IMR-90 (cell line): ENCODE measurements at regions not wholly inside any gene's neighbourhood (a gene's known extent, or its start where the extent isn't known, plus 50 kb on each side); places are given as distances from the start of the nearest gene placed in this dataset.

ENCODE experiments used
- ATAC-seq: fragments of 200-7000 bp; cut with Tn5 transposase; 2 replicates; pipeline ENCODE4 v1.9.1; 2020; ENCODE audit warnings: low read depth, mild to moderate bottlenecking, moderate library complexity
- BruUV-seq: library from RNA; stranded (reverse); fragments of 400-500 nt; replicated peaks from 2 replicates; lab custom pipeline; 2021; lab: Mats Ljungman, UMichigan
- CTCF ChIA-PET: fragments of 300-600 bp; formaldehyde crosslinking; extraction: SDS; loops from one replicate; lab custom pipeline; 2021; ENCODE audit warnings: antibody characterized with exemption; lab: Yijun Ruan, JAX
- POLR2A ChIA-PET: fragments of 300-600 bp; sonication (Branson Sonifier 250); formaldehyde crosslinking; loops from one replicate; lab custom pipeline; 2022; ENCODE audit warnings: antibody characterized with exemption; ENCODE audit not compliant: unreplicated experiment; lab: Charles Lee
- DNase-seq: peaks from one replicate; pipeline ENCODE4 v3.0.0; 2013
- H2AFZ ChIP-seq: replicated peaks from 2 replicates; pipeline ENCODE3; 2013; ENCODE audit warnings: low read length, mild to moderate bottlenecking; ENCODE audit not compliant: poor library complexity
- H2AK5ac ChIP-seq: 2 replicates; pipeline ENCODE4 v1.6.1; 2013; ENCODE audit warnings: low read depth, low read length, inconsistent platforms
- H2AK9ac ChIP-seq: replicated peaks from 2 replicates; pipeline ENCODE3; 2013; ENCODE audit warnings: mild to moderate bottlenecking, low read depth, low read length, moderate library complexity; ENCODE audit not compliant: poor library complexity
- H2BK120ac ChIP-seq: 2 replicates; pipeline ENCODE4 v1.6.1; 2013; ENCODE audit warnings: low read depth, low read length, inconsistent platforms
- H2BK15ac ChIP-seq: 3 replicates; pipeline ENCODE4 v1.6.1; 2013; ENCODE audit warnings: low read depth, low read length, inconsistent platforms
- H2BK20ac ChIP-seq: 2 replicates; pipeline ENCODE4 v1.6.1; 2013; ENCODE audit warnings: low read depth, mild to moderate bottlenecking, inconsistent platforms, low read length, moderate library complexity
- H2BK5ac ChIP-seq: 2 replicates; pipeline ENCODE4 v1.6.1; 2013; ENCODE audit warnings: mild to moderate bottlenecking, low read depth, low read length, inconsistent platforms; ENCODE audit not compliant: poor library complexity, severe bottlenecking
- H3K14ac ChIP-seq: replicated peaks from 2 replicates; pipeline ENCODE4 v1.6.1; 2013; ENCODE audit warnings: low read depth, low read length, inconsistent platforms
- H3K18ac ChIP-seq: 2 replicates; pipeline ENCODE4 v1.6.1; 2013; ENCODE audit warnings: low read depth, low read length, control low read depth
- H3K23ac ChIP-seq: 2 replicates; pipeline ENCODE4 v1.6.1; 2013; ENCODE audit warnings: low read depth, low read length, inconsistent platforms
- H3K27ac ChIP-seq: 2 replicates; pipeline ENCODE4 v1.5.1; 2013; ENCODE audit warnings: mild to moderate bottlenecking, control low read depth, low read length; ENCODE audit not compliant: insufficient read depth
- H3K27me3 ChIP-seq: 2 replicates; pipeline ENCODE4 v1.6.1; 2013; ENCODE audit warnings: low read length; ENCODE audit not compliant: control insufficient read depth, insufficient read depth
- H3K36me3 ChIP-seq: 2 replicates; pipeline ENCODE4 v1.6.1; 2013; ENCODE audit warnings: low read length, mixed read lengths; ENCODE audit not compliant: control insufficient read depth, insufficient read depth
- H3K4ac ChIP-seq: 2 replicates; pipeline ENCODE4 v1.6.1; 2013; ENCODE audit warnings: low read depth, low read length, inconsistent platforms
- H3K4me1 ChIP-seq: 2 replicates; pipeline ENCODE4 v1.6.1; 2013; ENCODE audit warnings: low read length, mixed read lengths; ENCODE audit not compliant: control insufficient read depth, insufficient read depth
- H3K4me2 ChIP-seq: 2 replicates; pipeline ENCODE4 v1.6.1; 2013; ENCODE audit warnings: low read depth, mild to moderate bottlenecking, control low read depth, low read length, moderate library complexity
- H3K4me3 ChIP-seq: 2 replicates; pipeline ENCODE4 v1.5.1; 2013; ENCODE audit warnings: low read depth, mild to moderate bottlenecking, control low read depth, low read length, moderate library complexity; ENCODE audit not compliant: insufficient read depth
- H3K56ac ChIP-seq: 2 replicates; pipeline ENCODE4 v1.6.1; 2013; ENCODE audit warnings: low read length, inconsistent platforms; ENCODE audit not compliant: insufficient read depth; ENCODE audit errors: extremely low read depth
- H3K79me1 ChIP-seq, 2 experiments: 2 replicates each; pipeline ENCODE4 v1.6.1; 2013; ENCODE audit warnings: low read length in 2 of 2, inconsistent platforms in 1 of 2, low read depth in 1 of 2
- H3K9ac ChIP-seq: 2 replicates; pipeline ENCODE4 v1.6.1; 2013; ENCODE audit warnings: low read depth, low read length, control low read depth
- H3K9me1 ChIP-seq: 2 replicates; pipeline ENCODE4 v1.6.1; 2013; ENCODE audit warnings: low read length, inconsistent platforms; ENCODE audit not compliant: insufficient read depth
- H3K9me3 ChIP-seq: 2 replicates; pipeline ENCODE4 v1.6.1; 2013; ENCODE audit warnings: low read length; ENCODE audit not compliant: control insufficient read depth, insufficient read depth
- H4K20me1 ChIP-seq: 2 replicates; pipeline ENCODE4 v1.6.1; 2013; ENCODE audit warnings: low read length, inconsistent platforms; ENCODE audit not compliant: insufficient read depth
- H4K5ac ChIP-seq: 2 replicates; pipeline ENCODE4 v1.6.1; 2013; ENCODE audit warnings: mild to moderate bottlenecking, low read depth, low read length, control low read depth
- H4K8ac ChIP-seq, 2 experiments: 2 replicates each; pipeline ENCODE4 v1.6.1; 2013; ENCODE audit warnings: low read depth in 2 of 2, low read length in 2 of 2, control low read depth in 1 of 2, inconsistent platforms in 1 of 2
- H4K91ac ChIP-seq: 2 replicates; pipeline ENCODE4 v1.6.1; 2013; ENCODE audit warnings: low read depth, low read length, inconsistent platforms; ENCODE audit not compliant: insufficient read depth
- BHLHE40 ChIP-seq: fragments of 150-350 bp; IDR thresholded peaks from 2 replicates; pipeline ENCODE4 v1.6.1; 2016; ENCODE audit warnings: mild to moderate bottlenecking, low read depth, low read length
- CEBPB ChIP-seq: IDR thresholded peaks from 2 replicates; pipeline ENCODE4 v1.6.1; 2012; ENCODE audit warnings: low read depth, low read length, improper control_type of control experiment
- CHD1 ChIP-seq: IDR thresholded peaks from 2 replicates; pipeline ENCODE4 v1.6.1; 2012; ENCODE audit warnings: low read depth, low read length, improper control_type of control experiment
- FOS ChIP-seq: fragments of 150-350 bp; IDR thresholded peaks from 2 replicates; pipeline ENCODE4 v1.6.1; 2016; ENCODE audit warnings: low read depth, low read length
- MAFK ChIP-seq: IDR thresholded peaks from 2 replicates; pipeline ENCODE4 v1.6.1; 2012; ENCODE audit warnings: low read depth, low read length, improper control_type of control experiment
- MAZ ChIP-seq: IDR thresholded peaks from 2 replicates; pipeline ENCODE4 v1.6.1; 2012; ENCODE audit warnings: low read depth, mild to moderate bottlenecking, low read length, improper control_type of control experiment, moderate library complexity, borderline replicate concordance
- MXI1 ChIP-seq: IDR thresholded peaks from 2 replicates; pipeline ENCODE4 v1.6.1; 2012; ENCODE audit warnings: low read depth, mild to moderate bottlenecking, low read length, moderate library complexity, borderline replicate concordance
- NFE2L2 ChIP-seq: fragments of 150-350 bp; IDR thresholded peaks from 2 replicates; pipeline ENCODE4 v1.6.1; 2016; ENCODE audit warnings: low read depth, mild to moderate bottlenecking, low read length
- POLR2A ChIP-seq: IDR thresholded peaks from 2 replicates; pipeline ENCODE4 v1.6.1; 2012; ENCODE audit warnings: mild to moderate bottlenecking, low read depth, low read length
- RAD21 ChIP-seq: IDR thresholded peaks from 2 replicates; pipeline ENCODE4 v1.6.1; 2012; ENCODE audit warnings: low read length, improper control_type of control experiment
- RCOR1 ChIP-seq: IDR thresholded peaks from 2 replicates; pipeline ENCODE4 v1.6.1; 2012; ENCODE audit warnings: mild to moderate bottlenecking, low read length, improper control_type of control experiment; ENCODE audit not compliant: insufficient replicate concordance
- RFX5 ChIP-seq: IDR thresholded peaks from 2 replicates; pipeline ENCODE4 v1.8.0; 2012; ENCODE audit warnings: low read depth, mild to moderate bottlenecking, low read length, moderate library complexity
- SMC3 ChIP-seq: fragments of 150-350 bp; IDR thresholded peaks from 2 replicates; pipeline ENCODE4 v1.6.1; 2016; ENCODE audit warnings: low read depth, mild to moderate bottlenecking, antibody characterized with exemption, low read length, moderate library complexity
- WGBS, 2 experiments: methylation state at CpG; one replicate each; pipeline versions ENCODE4 v1.1.5 to v1.1.7; 2013; ENCODE audit warnings: missing lambda C conversion rate in 2 of 2; ENCODE audit not compliant: insufficient read length in 1 of 2; ENCODE audit errors: extremely low coverage in 2 of 2; 5-methylcytosine and 5-hydroxymethylcytosine counted together
- dilution Hi-C: fragments of 300-500 bp; cut with HindIII; formaldehyde crosslinking; loops from one replicate; pipeline ENCODE4 v1.14.3; 2018; ENCODE audit warnings: low sequenced_read_pairs; ENCODE audit not compliant: unreplicated experiment
- in situ Hi-C: fragments of 300-500 bp; cut with MboI; formaldehyde crosslinking; loops from 3 replicates; pipeline ENCODE4 v1.14.3; 2019; ENCODE audit warnings: low sequenced_read_pairs, inconsistent platforms, mixed read lengths
- intact Hi-C: fragments of 100-400 bp; cut with micrococcal nuclease; formaldehyde crosslinking; loops from 2 replicates; pipeline ENCODE4 v1.10.0; 2022
- TF ChIP-seq, protein P1 (sequence below): fragments of 150-350 bp; IDR thresholded peaks from 2 replicates; pipeline ENCODE4 v1.6.1; 2017; ENCODE audit warnings: mild to moderate bottlenecking, antibody characterized with exemption, low read length, low read depth
- TF ChIP-seq, protein P2 (sequence below): fragments of 150-350 bp; IDR thresholded peaks from 2 replicates; pipeline ENCODE4 v1.6.1; 2016; ENCODE audit warnings: low read depth, mild to moderate bottlenecking, low read length, moderate library complexity, borderline replicate concordance
- TF ChIP-seq, protein P3 (sequence below): conservative IDR thresholded peaks from 2 replicates; pipeline ENCODE4 v1.5.1; 2012; ENCODE audit warnings: mild to moderate bottlenecking, low read depth, low read length, improper control_type of control experiment

DNA sequence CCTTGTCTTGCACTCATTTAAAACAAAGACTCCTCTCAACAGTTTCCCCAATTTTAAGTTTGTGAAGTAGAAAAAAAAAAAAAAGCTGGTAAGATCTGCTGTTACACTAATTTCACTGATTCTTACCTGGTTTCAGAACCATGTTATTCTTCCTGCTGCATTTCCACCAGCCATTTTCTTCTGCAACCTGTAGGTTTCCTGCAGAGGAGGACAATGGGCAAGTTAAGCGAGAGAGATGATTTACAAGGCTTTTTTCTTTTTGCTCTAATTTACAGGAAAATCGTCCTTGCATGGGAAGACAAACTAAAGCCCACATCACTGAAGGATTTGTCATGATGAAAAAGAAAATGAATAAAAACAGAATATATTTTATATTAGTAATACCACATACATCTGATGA, 86.0 kb upstream of the SMARCA2 start:
- Histone ChIP-seq H2AK5ac (no peak overlapping the region), H3K36me3 (no peaks in the 10 kb centered on the region), H4K91ac (no peak overlapping the region), H3K9me3 (no peaks in the 10 kb centered on the region), H3K18ac (no peak overlapping the region), H3K4me1 (no peaks in the 10 kb centered on the region), H2BK20ac (no peak overlapping the region), H3K4ac (no peak overlapping the region), H4K5ac (no peak overlapping the region), H3K4me2 (no peak overlapping the region), H3K79me1 (no peaks in the 10 kb centered on the region), H3K56ac (no peak overlapping the region), H3K9me1 (no peaks in the 10 kb centered on the region), H4K8ac (no peak overlapping the region), H2BK5ac (no peak overlapping the region), H4K20me1 (no peaks in the 10 kb centered on the region), H3K4me3 (no peak overlapping the region), H2BK120ac (no peak overlapping the region), H2AFZ (no peak overlapping the region), H3K23ac (no peak overlapping the region), H3K14ac (no peak overlapping the region), H3K27ac (no peak overlapping the region), H2BK15ac (no peak overlapping the region), H2AK9ac (no peak overlapping the region), H3K27me3 (no peaks in the 10 kb centered on the region), H3K9ac (no peak overlapping the region)
- ChIA-PET CTCF (no interaction called here), POLR2A (no interaction called here)
- in situ Hi-C loops = no loop called here
- no TSS peak for BruUV-seq
- intact Hi-C loops = no loop called here
- TF ChIP-seq, protein P1, sequence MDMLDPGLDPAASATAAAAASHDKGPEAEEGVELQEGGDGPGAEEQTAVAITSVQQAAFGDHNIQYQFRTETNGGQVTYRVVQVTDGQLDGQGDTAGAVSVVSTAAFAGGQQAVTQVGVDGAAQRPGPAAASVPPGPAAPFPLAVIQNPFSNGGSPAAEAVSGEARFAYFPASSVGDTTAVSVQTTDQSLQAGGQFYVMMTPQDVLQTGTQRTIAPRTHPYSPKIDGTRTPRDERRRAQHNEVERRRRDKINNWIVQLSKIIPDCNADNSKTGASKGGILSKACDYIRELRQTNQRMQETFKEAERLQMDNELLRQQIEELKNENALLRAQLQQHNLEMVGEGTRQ = no peak
- TF ChIP-seq MAFK (no peak), FOS (no peak), POLR2A (no peak), RAD21 (no peak), MXI1 (no peak), NFE2L2 (no peak), CEBPB (no peak), SMC3 (no peak), RCOR1 (no peak), RFX5 (no peak), MAZ (no peak), CHD1 (no peak), BHLHE40 (no peak)
- TF ChIP-seq, protein P2, sequence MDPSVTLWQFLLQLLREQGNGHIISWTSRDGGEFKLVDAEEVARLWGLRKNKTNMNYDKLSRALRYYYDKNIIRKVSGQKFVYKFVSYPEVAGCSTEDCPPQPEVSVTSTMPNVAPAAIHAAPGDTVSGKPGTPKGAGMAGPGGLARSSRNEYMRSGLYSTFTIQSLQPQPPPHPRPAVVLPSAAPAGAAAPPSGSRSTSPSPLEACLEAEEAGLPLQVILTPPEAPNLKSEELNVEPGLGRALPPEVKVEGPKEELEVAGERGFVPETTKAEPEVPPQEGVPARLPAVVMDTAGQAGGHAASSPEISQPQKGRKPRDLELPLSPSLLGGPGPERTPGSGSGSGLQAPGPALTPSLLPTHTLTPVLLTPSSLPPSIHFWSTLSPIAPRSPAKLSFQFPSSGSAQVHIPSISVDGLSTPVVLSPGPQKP = no peak
- TF ChIP-seq, protein P3, sequence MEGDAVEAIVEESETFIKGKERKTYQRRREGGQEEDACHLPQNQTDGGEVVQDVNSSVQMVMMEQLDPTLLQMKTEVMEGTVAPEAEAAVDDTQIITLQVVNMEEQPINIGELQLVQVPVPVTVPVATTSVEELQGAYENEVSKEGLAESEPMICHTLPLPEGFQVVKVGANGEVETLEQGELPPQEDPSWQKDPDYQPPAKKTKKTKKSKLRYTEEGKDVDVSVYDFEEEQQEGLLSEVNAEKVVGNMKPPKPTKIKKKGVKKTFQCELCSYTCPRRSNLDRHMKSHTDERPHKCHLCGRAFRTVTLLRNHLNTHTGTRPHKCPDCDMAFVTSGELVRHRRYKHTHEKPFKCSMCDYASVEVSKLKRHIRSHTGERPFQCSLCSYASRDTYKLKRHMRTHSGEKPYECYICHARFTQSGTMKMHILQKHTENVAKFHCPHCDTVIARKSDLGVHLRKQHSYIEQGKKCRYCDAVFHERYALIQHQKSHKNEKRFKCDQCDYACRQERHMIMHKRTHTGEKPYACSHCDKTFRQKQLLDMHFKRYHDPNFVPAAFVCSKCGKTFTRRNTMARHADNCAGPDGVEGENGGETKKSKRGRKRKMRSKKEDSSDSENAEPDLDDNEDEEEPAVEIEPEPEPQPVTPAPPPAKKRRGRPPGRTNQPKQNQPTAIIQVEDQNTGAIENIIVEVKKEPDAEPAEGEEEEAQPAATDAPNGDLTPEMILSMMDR = no peak
- ATAC-seq (no peak), DNase-seq (no peak)
- no CpG with 5 or more reads among the region's 2 CpGs for WGBS, 2 experiments
- dilution Hi-C loops = no loop called here
